ENCODE measurements at regions not wholly inside any gene's neighbourhood (a gene's known extent, or its start where the extent isn't known, plus 50 kb on each side); places are given as distances from the start of the nearest gene placed in this dataset.

- TF ChIP-seq ZNF571 (tag by site-specific recombination; IDR thresholded peaks at IDR 0.05) (no peak), ZNF324 (tag by site-specific recombination; IDR thresholded peaks at IDR 0.05) (no peak), IKZF3 (tag by site-specific recombination; IDR thresholded peaks at IDR 0.05) (no peak), ZNF211 (tag by site-specific recombination; IDR thresholded peaks at IDR 0.05; ENCODE audit: low read depth) (no peak), ZNF292 (tag by site-specific recombination; IDR thresholded peaks at IDR 0.05; ENCODE audit: borderline replicate concordance, low read depth) (no peak), SP3 (tag by site-specific recombination; IDR thresholded peaks at IDR 0.05) (no peak)
- Histone ChIP-seq H3K9me3 (ENCODE audit: control insufficient read depth, insufficient read depth, low read depth, low read length) (no peaks in the 10 kb centered on the region), H3K4me3 (ENCODE audit: low read depth, low read length) (no peak overlapping the region), H3K4me1 (ENCODE audit: control insufficient read depth, insufficient read depth, low read length) (no peaks in the 10 kb centered on the region), H3K36me3 (ENCODE audit: control insufficient read depth in 2 of 2, insufficient read depth in 1 of 2, low read length in 2 of 2) (no peaks in the 10 kb centered on the region), H3K27ac (ENCODE audit: extremely low read depth, low read depth, low read length) (no peak overlapping the region)
- POLR2A ChIA-PET: no interaction called here
- CTCF ChIA-PET: interaction anchor here (0.6 kb wide), 1 partner anchor 1626 kb away, joined by 3 read pairs; no protein-coding TSS in a partner anchor
These were observed 655.9 kb upstream of the ARGLU1 start for GRCh38 chr13:107223867-107224266.

GRCh38 chr13:107222597-107222996 is 654.7 kb upstream of the ARGLU1 start:
- no peaks in the 10 kb centered on the region for H3K36me3 ChIP-seq (ENCODE audit: control insufficient read depth in 2 of 2, insufficient read depth in 1 of 2, low read length in 2 of 2)
- H3K27ac ChIP-seq (ENCODE audit: extremely low read depth, low read depth, low read length): no peak overlapping the region
- H3K4me1 ChIP-seq (ENCODE audit: control insufficient read depth, insufficient read depth, low read length): no peaks in the 10 kb centered on the region
- ChIA-PET POLR2A (no interaction called here), CTCF (no interaction called here)
- H3K9me3 ChIP-seq (ENCODE audit: control insufficient read depth, insufficient read depth, low read depth, low read length): no peaks in the 10 kb centered on the region
- TF ChIP-seq BCL11A (tag by site-specific recombination; IDR thresholded peaks at IDR 0.05; ENCODE audit: low read depth) (no peak), ZNF133 (tag by site-specific recombination; IDR thresholded peaks at IDR 0.05) (no peak), ZNF19 (tag by site-specific recombination; IDR thresholded peaks at IDR 0.05; ENCODE audit: low read depth) (no peak), TSHZ1 (tag by site-specific recombination; IDR thresholded peaks at IDR 0.05; ENCODE audit: borderline replicate concordance) (no peak), ZNF670 (tag by site-specific recombination; IDR thresholded peaks at IDR 0.05; ENCODE audit: low read depth) (no peak), ZNF561 (tag by site-specific recombination; IDR thresholded peaks at IDR 0.05; ENCODE audit: borderline replicate concordance) (no peak), HIC1 (tag by site-specific recombination; IDR thresholded peaks at IDR 0.05) (no peak)
- H3K4me3 ChIP-seq (ENCODE audit: low read depth, low read length): no peak overlapping the region

DNA sequence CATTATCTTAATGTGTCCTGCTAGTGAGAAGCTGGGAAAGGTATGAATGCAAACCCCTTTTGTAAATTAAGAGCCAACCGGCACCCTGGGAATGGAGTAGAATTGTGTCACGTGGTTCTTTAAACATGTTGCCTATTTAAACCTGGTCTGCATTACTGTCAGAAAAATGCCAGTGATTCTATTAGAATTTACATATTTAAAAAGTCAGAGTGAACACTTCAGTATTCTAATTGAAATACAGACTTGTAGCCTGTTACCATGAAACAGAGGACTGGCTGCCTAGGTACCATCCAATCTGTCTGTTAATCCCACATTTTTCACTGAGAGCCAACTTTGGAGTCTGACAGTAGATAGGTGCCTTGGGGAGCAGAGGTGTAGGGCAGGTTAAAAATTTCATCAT is 652.3 kb upstream of the ARGLU1 start:
- Histone ChIP-seq H3K4me1 (ENCODE audit: control insufficient read depth, insufficient read depth, low read length) (no peaks in the 10 kb centered on the region), H3K36me3 (ENCODE audit: control insufficient read depth in 2 of 2, insufficient read depth in 1 of 2, low read length in 2 of 2) (no peaks in the 10 kb centered on the region), H3K27ac (ENCODE audit: extremely low read depth, low read depth, low read length) (no peak overlapping the region), H3K4me3 (ENCODE audit: low read depth, low read length) (no peak overlapping the region), H3K9me3 (ENCODE audit: control insufficient read depth, insufficient read depth, low read depth, low read length) (no peaks in the 10 kb centered on the region)
- CTCF ChIA-PET: interaction anchor here (1.2 kb wide), 1 partner anchor 14 kb away, joined by 3 read pairs; no protein-coding TSS in a partner anchor
- POLR2A ChIA-PET: no interaction called here
- TF ChIP-seq SALL2 (tag by site-specific recombination; IDR thresholded peaks at IDR 0.05; ENCODE audit: borderline replicate concordance) (no peak), ZBTB17 (tag by site-specific recombination; IDR thresholded peaks at IDR 0.05) (no peak), ZNF280C (tag by site-specific recombination; IDR thresholded peaks at IDR 0.05) (no peak), ELK4 (IDR thresholded peaks at IDR 0.05; ENCODE audit: borderline replicate concordance, low read depth, low read length) (no peak), ZEB2 (tag by site-specific recombination; IDR thresholded peaks at IDR 0.05) (no peak), ZNF416 (tag by site-specific recombination; IDR thresholded peaks at IDR 0.05) (no peak), ZNF747 (tag by site-specific recombination; IDR thresholded peaks at IDR 0.05) (no peak), ZNF423 (tag by site-specific recombination; IDR thresholded peaks at IDR 0.05) (no peak), ZNF544 (tag by site-specific recombination; IDR thresholded peaks at IDR 0.05) (no peak), ZNF426 (tag by site-specific recombination; IDR thresholded peaks at IDR 0.05) (no peak)
